H1 (cell line): ENCODE measurements at regions not wholly inside any gene's neighbourhood (a gene's known extent, or its start where the extent isn't known, plus 50 kb on each side); places are given as distances from the start of the nearest gene placed in this dataset.

Experiments used
- CTCF ChIA-PET: fragments of 300-600 bp; sonication (Branson Sonifier 250); formaldehyde crosslinking; loops from one replicate; lab custom pipeline; 2021; ENCODE audit not compliant: partially characterized antibody; lab: Charles Lee
- POLR2A ChIA-PET: fragments of 300-600 bp; sonication (Branson Sonifier 250); formaldehyde crosslinking; loops from one replicate; lab custom pipeline; 2021; ENCODE audit warnings: inconsistent platforms; ENCODE audit not compliant: partially characterized antibody; lab: Charles Lee
- DNase-seq, 2 experiments: peaks; one replicate each; pipeline versions ENCODE4 v3.0.0 to v3.0.0-alpha.2; 2010 to 2022; ENCODE audit warnings: low spot score in 2 of 2, low read depth in 1 of 2, mixed read lengths in 1 of 2
- FAIRE-seq: peaks from 2 replicates; lab custom pipeline; 2011; peaks lifted over from hg19 to GRCh38; lab: Jason Lieb, UNC
- H2AFZ ChIP-seq: 2 replicates; pipeline ENCODE4 v1.8.1; 2012; ENCODE audit warnings: low read length, inconsistent platforms
- H2AK5ac ChIP-seq: 2 replicates; pipeline ENCODE4 v1.6.1; 2013; ENCODE audit warnings: low read depth, low read length
- H2BK120ac ChIP-seq: replicated peaks from 2 replicates; pipeline ENCODE3; 2013; ENCODE audit warnings: low read depth, low read length, inconsistent platforms
- H2BK12ac ChIP-seq: 2 replicates; pipeline ENCODE4 v1.6.1; 2013; ENCODE audit warnings: low read depth, low read length
- H2BK15ac ChIP-seq: 2 replicates; pipeline ENCODE4 v1.6.1; 2013; ENCODE audit warnings: low read length
- H2BK20ac ChIP-seq: 2 replicates; pipeline ENCODE4 v1.6.1; 2013; ENCODE audit warnings: low read length
- H2BK5ac ChIP-seq: 2 replicates; pipeline ENCODE4 v1.6.1; 2013; ENCODE audit warnings: low read depth, low read length
- H3K14ac ChIP-seq: 2 replicates; pipeline ENCODE4 v1.6.1; 2013; ENCODE audit warnings: inconsistent platforms; ENCODE audit not compliant: insufficient read length
- H3K18ac ChIP-seq: 2 replicates; pipeline ENCODE4 v1.6.1; 2013; ENCODE audit warnings: low read length; ENCODE audit errors: extremely low read depth
- H3K23ac ChIP-seq: 2 replicates; pipeline ENCODE4 v1.6.1; 2013; ENCODE audit warnings: inconsistent platforms; ENCODE audit not compliant: insufficient read length
- H3K23me2 ChIP-seq: 2 replicates; pipeline ENCODE4 v1.6.1; 2013; ENCODE audit warnings: low read depth, low read length
- H3K27ac ChIP-seq: 2 replicates; pipeline ENCODE4 v1.6.1; 2011; ENCODE audit warnings: low read depth, low read length, inconsistent platforms
- H3K27me3 ChIP-seq, 4 experiments: replicated peaks in 1 of 4; 1 replicate in 1 of 4; 2 replicates in 3 of 4; pipeline versions ENCODE4 v1.6.1 to v1.8.1; 2011 to 2013; ENCODE audit warnings: low read length in 3 of 4, mild to moderate bottlenecking in 3 of 4, inconsistent platforms in 2 of 4, mixed read lengths in 2 of 4, moderate library complexity in 1 of 4; ENCODE audit not compliant: control insufficient read depth in 3 of 4, insufficient read depth in 3 of 4; ENCODE audit errors: extremely low read depth in 1 of 4
- H3K36me3 ChIP-seq, 4 experiments: 2 replicates each; pipeline versions ENCODE4 v1.6.1 to v1.8.1; 2011 to 2013; ENCODE audit warnings: mild to moderate bottlenecking in 4 of 4, low read length in 3 of 4, moderate library complexity in 2 of 4, control low read depth in 1 of 4, inconsistent platforms in 1 of 4; ENCODE audit not compliant: insufficient read depth in 4 of 4, control insufficient read depth in 2 of 4
- H3K4ac ChIP-seq: replicated peaks from 2 replicates; pipeline ENCODE3; 2013; ENCODE audit warnings: low read length, low read depth, mixed read lengths, inconsistent platforms; ENCODE audit not compliant: insufficient read length
- H3K4me1 ChIP-seq, 4 experiments: replicated peaks in 1 of 4; 1 replicate in 1 of 4; 2 replicates in 3 of 4; pipeline versions ENCODE4 v1.6.1 to v1.8.1; 2011 to 2013; ENCODE audit warnings: low read length in 3 of 4, inconsistent platforms in 2 of 4, mixed read lengths in 1 of 4; ENCODE audit not compliant: insufficient read depth in 4 of 4, control insufficient read depth in 3 of 4
- H3K4me2 ChIP-seq, 2 experiments: 2 replicates each; pipeline versions ENCODE4 v1.6.1 to v1.8.1; 2011 to 2013; ENCODE audit warnings: low read depth in 2 of 2, low read length in 2 of 2, control low read depth in 1 of 2, inconsistent platforms in 1 of 2, mild to moderate bottlenecking in 1 of 2; ENCODE audit not compliant: insufficient read depth in 1 of 2
- H3K4me3 ChIP-seq, 4 experiments: fragments of 200-600, 300-600 bp in 1 of 4; sonication (generic), shearing (Covaris generic), sonication (Bioruptor Twin) in 1 of 4; 2 replicates each; pipeline versions ENCODE4 v1.5.1 to v1.8.1; 2011 to 2016; ENCODE audit warnings: low read length in 4 of 4, low read depth in 3 of 4, control low read depth in 2 of 4, inconsistent platforms in 2 of 4, mild to moderate bottlenecking in 2 of 4, mixed read lengths in 1 of 4, moderate library complexity in 1 of 4; ENCODE audit not compliant: insufficient read depth in 2 of 4; ENCODE audit errors: extremely low read depth in 1 of 4
- H3K56ac ChIP-seq: replicated peaks from 2 replicates; pipeline ENCODE3; 2013; ENCODE audit warnings: low read depth, mild to moderate bottlenecking, mixed read lengths, low read length, inconsistent platforms; ENCODE audit not compliant: insufficient read length
- H3K79me1 ChIP-seq: 2 replicates; pipeline ENCODE4 v1.6.1; 2013; ENCODE audit warnings: low read depth, low read length, control low read depth
- H3K79me2 ChIP-seq, 2 experiments: 2 replicates each; pipeline versions ENCODE4 v1.6.1 to v1.8.1; 2012 to 2013; ENCODE audit warnings: low read length in 2 of 2, mild to moderate bottlenecking in 2 of 2, inconsistent platforms in 1 of 2; ENCODE audit not compliant: insufficient read depth in 2 of 2, control insufficient read depth in 1 of 2
- H3K9ac ChIP-seq, 4 experiments: replicated peaks in 1 of 4; 1 replicate in 1 of 4; 2 replicates in 3 of 4; pipeline versions ENCODE4 v1.6.1 to v1.8.1; 2011 to 2013; ENCODE audit warnings: low read depth in 3 of 4, low read length in 3 of 4, control low read depth in 2 of 4, mild to moderate bottlenecking in 2 of 4, moderate library complexity in 2 of 4, inconsistent platforms in 1 of 4; ENCODE audit errors: extremely low read depth in 1 of 4
- H3K9me3 ChIP-seq, 2 experiments: 2 replicates each; pipeline versions ENCODE4 v1.6.1 to v1.8.1; 2012 to 2013; ENCODE audit warnings: mild to moderate bottlenecking in 2 of 2, moderate library complexity in 2 of 2, control low read depth in 1 of 2, inconsistent platforms in 1 of 2, low read depth in 1 of 2, low read length in 1 of 2, mixed read lengths in 1 of 2; ENCODE audit not compliant: insufficient read depth in 2 of 2
- H4K20me1 ChIP-seq, 2 experiments: replicated peaks in 1 of 2; 2 replicates each; pipeline versions ENCODE3 to v1.8.1; 2011 to 2013; ENCODE audit warnings: inconsistent platforms in 2 of 2, low read length in 2 of 2, mild to moderate bottlenecking in 1 of 2; ENCODE audit not compliant: insufficient read depth in 2 of 2, control insufficient read depth in 1 of 2
- H4K5ac ChIP-seq: 2 replicates; pipeline ENCODE4 v1.6.1; 2013; ENCODE audit warnings: low read length, low read depth, mixed read lengths, inconsistent platforms; ENCODE audit not compliant: insufficient read length
- H4K8ac ChIP-seq: 2 replicates; pipeline ENCODE4 v1.8.0; 2013; ENCODE audit warnings: mild to moderate bottlenecking, moderate library complexity, low read length, inconsistent platforms; ENCODE audit not compliant: insufficient read depth; ENCODE audit errors: extremely low read depth
- H4K91ac ChIP-seq: replicated peaks from 2 replicates; pipeline ENCODE3; 2013; ENCODE audit warnings: low read length, mixed read lengths, inconsistent platforms; ENCODE audit not compliant: insufficient read length
- CREB1 ChIP-seq: IDR thresholded peaks from 2 replicates; pipeline ENCODE4 v1.6.1; 2012; ENCODE audit warnings: inconsistent platforms
- POLR2AphosphoS5 ChIP-seq: IDR thresholded peaks from 2 replicates; pipeline ENCODE4 v1.6.1; 2011; ENCODE audit warnings: low read depth, low read length
- POU5F1 ChIP-seq: IDR thresholded peaks from 2 replicates; pipeline ENCODE4 v1.6.1; 2011; ENCODE audit warnings: low read depth, mild to moderate bottlenecking, low read length, moderate library complexity
- RAD21 ChIP-seq, 2 experiments: IDR thresholded peaks in 1 of 2; conservative IDR thresholded peaks in 1 of 2; 2 replicates each; pipeline ENCODE4 v1.6.1; 2011; ENCODE audit warnings: low read depth in 2 of 2, low read length in 2 of 2, improper control_type of control experiment in 1 of 2, inconsistent platforms in 1 of 2, mild to moderate bottlenecking in 1 of 2, moderate library complexity in 1 of 2
- WGBS, 2 experiments: shearing (Covaris generic) in 1 of 2; methylation state at CpG; one replicate each; pipeline versions ENCODE4 v1.1.6 to v1.1.7; 2013 to 2015; ENCODE audit warnings: low lambda C conversion rate in 2 of 2, mixed read lengths in 2 of 2, inconsistent platforms in 1 of 2, low coverage in 1 of 2, missing lambda C conversion rate in 1 of 2; ENCODE audit not compliant: insufficient replicate concordance in 2 of 2, insufficient coverage in 1 of 2, insufficient read length in 1 of 2; ENCODE audit errors: extremely low coverage in 1 of 2, missing lambda C conversion rate in 1 of 2; 5-methylcytosine and 5-hydroxymethylcytosine counted together
- TF ChIP-seq, protein P1 (sequence below), 3 experiments: IDR thresholded peaks; 1 replicate in 2 of 3; 2 replicates in 1 of 3; pipeline versions ENCODE4 v1.5.1 to v1.6.1; 2011; ENCODE audit warnings: low read length in 3 of 3, mild to moderate bottlenecking in 3 of 3, inconsistent platforms in 2 of 3, low read depth in 1 of 3, moderate library complexity in 1 of 3; ENCODE audit not compliant: insufficient read depth in 1 of 3; ENCODE audit errors: control extremely low read depth in 1 of 3

GRCh38 chr1:103953386-103953785, 203.7 kb downstream of the AMY1C start:
- no peak overlapping the region for H3K18ac ChIP-seq
- H3K4me3 ChIP-seq = no peak overlapping the region
- no peak for DNase-seq
- H2BK120ac ChIP-seq = no peak overlapping the region
- no peaks in the 10 kb centered on the region for H4K20me1 ChIP-seq
- no peaks in the 10 kb centered on the region for H3K4me1 ChIP-seq
- no peak overlapping the region for H2BK15ac ChIP-seq
- 91 to 100% methylated on average over 1 to 4 of the region's 4 CpGs for WGBS, 2 experiments
- H3K27me3 ChIP-seq = no peaks in the 10 kb centered on the region
- TF ChIP-seq CREB1 = no peak
- peak; percentile 25 to 34; a peak in 3 of 4 replicates for TF ChIP-seq RAD21 (IDR thresholded peaks at IDR 0.05 in 1 of 2, conservative IDR thresholded peaks at IDR 0.05 in 1 of 2; ENCODE audit: low read depth in 2 of 2, low read length in 2 of 2)
- no peak for TF ChIP-seq POU5F1
- TF ChIP-seq POLR2AphosphoS5 = no peak
- TF ChIP-seq, protein P1, sequence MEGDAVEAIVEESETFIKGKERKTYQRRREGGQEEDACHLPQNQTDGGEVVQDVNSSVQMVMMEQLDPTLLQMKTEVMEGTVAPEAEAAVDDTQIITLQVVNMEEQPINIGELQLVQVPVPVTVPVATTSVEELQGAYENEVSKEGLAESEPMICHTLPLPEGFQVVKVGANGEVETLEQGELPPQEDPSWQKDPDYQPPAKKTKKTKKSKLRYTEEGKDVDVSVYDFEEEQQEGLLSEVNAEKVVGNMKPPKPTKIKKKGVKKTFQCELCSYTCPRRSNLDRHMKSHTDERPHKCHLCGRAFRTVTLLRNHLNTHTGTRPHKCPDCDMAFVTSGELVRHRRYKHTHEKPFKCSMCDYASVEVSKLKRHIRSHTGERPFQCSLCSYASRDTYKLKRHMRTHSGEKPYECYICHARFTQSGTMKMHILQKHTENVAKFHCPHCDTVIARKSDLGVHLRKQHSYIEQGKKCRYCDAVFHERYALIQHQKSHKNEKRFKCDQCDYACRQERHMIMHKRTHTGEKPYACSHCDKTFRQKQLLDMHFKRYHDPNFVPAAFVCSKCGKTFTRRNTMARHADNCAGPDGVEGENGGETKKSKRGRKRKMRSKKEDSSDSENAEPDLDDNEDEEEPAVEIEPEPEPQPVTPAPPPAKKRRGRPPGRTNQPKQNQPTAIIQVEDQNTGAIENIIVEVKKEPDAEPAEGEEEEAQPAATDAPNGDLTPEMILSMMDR (IDR thresholded peaks at IDR 0.05; ENCODE audit: control extremely low read depth in 1 of 3, insufficient read depth in 1 of 3, low read depth in 1 of 3, low read length in 3 of 3) = peak in 1 of 3 experiments; percentile 19; a peak in 2 of 4 replicates
- TF ChIP-seq, all 59 proteins: peak for 2
- no peak overlapping the region for H3K4ac ChIP-seq
- H3K36me3 ChIP-seq = no peaks in the 10 kb centered on the region
- no peak overlapping the region for H3K9ac ChIP-seq
- H4K8ac ChIP-seq = no peak overlapping the region
- no peak overlapping the region for H2AFZ ChIP-seq
- no peak overlapping the region for H2BK12ac ChIP-seq
- ChIA-PET POLR2A (no interaction called here), CTCF (interaction anchor here (0.6 to 2.1 kb wide), 6 partner anchors 12 to 210 kb away, joined by 3 to 10 read pairs (median 3); no protein-coding TSS in a partner anchor)
- no peak overlapping the region for H4K91ac ChIP-seq
- no peak overlapping the region for H3K4me2 ChIP-seq
- no peak overlapping the region for H3K27ac ChIP-seq
- FAIRE-seq = no peak
- H2AK5ac ChIP-seq = no peak overlapping the region
- no peaks in the 10 kb centered on the region for H3K79me1 ChIP-seq
- H3K14ac ChIP-seq = no peak overlapping the region
- H2BK5ac ChIP-seq = no peak overlapping the region
- no peaks in the 10 kb centered on the region for H3K9me3 ChIP-seq
- no peak overlapping the region for H2BK20ac ChIP-seq
- H3K23me2 ChIP-seq = no peaks in the 10 kb centered on the region
- H4K5ac ChIP-seq = no peak overlapping the region
- H3K23ac ChIP-seq = no peak overlapping the region
- H3K56ac ChIP-seq = no peak overlapping the region
- H3K79me2 ChIP-seq = no peaks in the 10 kb centered on the region
